ENCODE measurements at regions not wholly inside any gene's neighbourhood (a gene's known extent, or its start where the extent isn't known, plus 50 kb on each side); places are given as distances from the start of the nearest gene placed in this dataset.
A peak's percentile ranks its signal among the peaks of the same experiment; 100 is the strongest.

GRCh38 chr20:10935658-10936402, 262.0 kb upstream of the JAG1 start:
- Histone ChIP-seq H3K27ac (ENCODE audit: low read depth, low read length) (no peak overlapping the region), H3K36me3 (ENCODE audit: insufficient read depth, low read length) (no peaks in the 10 kb centered on the region), H3K4me1 (ENCODE audit: control insufficient read depth, insufficient read depth, low read length, unreplicated experiment) (peaks cover 13% of the 10 kb centered on the region), H3K27me3 (ENCODE audit: insufficient read depth, low read length) (no peaks in the 10 kb centered on the region), H2AFZ (ENCODE audit: low read length, unreplicated experiment) (no peak overlapping the region), H3K4me3 (ENCODE audit: low read depth, low read length) (no peak overlapping the region), H3K79me2 (ENCODE audit: control insufficient read depth, insufficient read depth, low read length, unreplicated experiment) (no peaks in the 10 kb centered on the region)

- no peaks in the 10 kb centered on the region for H3K36me3 ChIP-seq (ENCODE audit: insufficient read depth, low read length)
- peaks cover 13% of the 10 kb centered on the region for H3K4me1 ChIP-seq (ENCODE audit: control insufficient read depth, insufficient read depth, low read length, unreplicated experiment)
- no peaks in the 10 kb centered on the region for H3K79me2 ChIP-seq (ENCODE audit: control insufficient read depth, insufficient read depth, low read length, unreplicated experiment)
- no peaks in the 10 kb centered on the region for H3K27me3 ChIP-seq (ENCODE audit: insufficient read depth, low read length)
- no peak overlapping the region for H3K4me3 ChIP-seq (ENCODE audit: low read depth, low read length)
- no peak overlapping the region for H3K27ac ChIP-seq (ENCODE audit: low read depth, low read length)
- no peak overlapping the region for H2AFZ ChIP-seq (ENCODE audit: low read length, unreplicated experiment)
Observed at GRCh38 chr20:10936786-10937185, 263.0 kb upstream of the JAG1 start.

- H3K27me3 ChIP-seq (ENCODE audit: insufficient read depth, low read length): no peaks in the 10 kb centered on the region
- peak overlapping the region; percentile 34; the same call in 1 of the 2 replicates for H3K4me3 ChIP-seq (ENCODE audit: low read depth, low read length)
- H3K36me3 ChIP-seq (ENCODE audit: insufficient read depth, low read length): no peaks in the 10 kb centered on the region
- H3K4me1 ChIP-seq (ENCODE audit: control insufficient read depth, insufficient read depth, low read length, unreplicated experiment): peaks cover 13% of the 10 kb centered on the region
- H3K27ac ChIP-seq (ENCODE audit: low read depth, low read length): peak overlapping the region; percentile 64
- no peaks in the 10 kb centered on the region for H3K79me2 ChIP-seq (ENCODE audit: control insufficient read depth, insufficient read depth, low read length, unreplicated experiment)
- peak overlapping the region; percentile 80 for H2AFZ ChIP-seq (ENCODE audit: low read length, unreplicated experiment)
Observed at GRCh38 chr20:10939331-10939941, 265.6 kb upstream of the JAG1 start.

- no peaks in the 10 kb centered on the region for H3K36me3 ChIP-seq (ENCODE audit: insufficient read depth, low read length)
- no peak overlapping the region for H3K27ac ChIP-seq (ENCODE audit: low read depth, low read length)
- H3K79me2 ChIP-seq (ENCODE audit: control insufficient read depth, insufficient read depth, low read length, unreplicated experiment): no peaks in the 10 kb centered on the region
- peaks cover 13% of the 10 kb centered on the region for H3K4me1 ChIP-seq (ENCODE audit: control insufficient read depth, insufficient read depth, low read length, unreplicated experiment)
- H3K4me3 ChIP-seq (ENCODE audit: low read depth, low read length): no peak overlapping the region
- no peak overlapping the region for H2AFZ ChIP-seq (ENCODE audit: low read length, unreplicated experiment)
- no peaks in the 10 kb centered on the region for H3K27me3 ChIP-seq (ENCODE audit: insufficient read depth, low read length)
Observed at GRCh38 chr20:10940941-10941340, 267.1 kb upstream of the JAG1 start.

- no peak overlapping the region for H3K27ac ChIP-seq (ENCODE audit: low read depth, low read length)
- no peaks in the 10 kb centered on the region for H3K79me2 ChIP-seq (ENCODE audit: control insufficient read depth, insufficient read depth, low read length, unreplicated experiment)
- H3K4me3 ChIP-seq (ENCODE audit: low read depth, low read length): no peak overlapping the region
- no peak overlapping the region for H2AFZ ChIP-seq (ENCODE audit: low read length, unreplicated experiment)
- H3K27me3 ChIP-seq (ENCODE audit: insufficient read depth, low read length): no peaks in the 10 kb centered on the region
- H3K4me1 ChIP-seq (ENCODE audit: control insufficient read depth, insufficient read depth, low read length, unreplicated experiment): peaks cover 13% of the 10 kb centered on the region
- no peaks in the 10 kb centered on the region for H3K36me3 ChIP-seq (ENCODE audit: insufficient read depth, low read length)
Observed at GRCh38 chr20:10943686-10944265, 270.0 kb upstream of the JAG1 start.

GRCh38 chr20:10946124-10946880, 272.5 kb upstream of the JAG1 start:
- Histone ChIP-seq H3K4me1 (ENCODE audit: control insufficient read depth, insufficient read depth, low read length, unreplicated experiment) (no peaks in the 10 kb centered on the region), H3K27ac (ENCODE audit: low read depth, low read length) (no peak overlapping the region), H3K36me3 (ENCODE audit: insufficient read depth, low read length) (no peaks in the 10 kb centered on the region), H3K4me3 (ENCODE audit: low read depth, low read length) (no peak overlapping the region), H3K27me3 (ENCODE audit: insufficient read depth, low read length) (no peaks in the 10 kb centered on the region), H3K79me2 (ENCODE audit: control insufficient read depth, insufficient read depth, low read length, unreplicated experiment) (no peaks in the 10 kb centered on the region), H2AFZ (ENCODE audit: low read length, unreplicated experiment) (no peak overlapping the region)

- Histone ChIP-seq H3K79me2 (ENCODE audit: control insufficient read depth, insufficient read depth, low read length, unreplicated experiment) (no peaks in the 10 kb centered on the region), H3K27me3 (ENCODE audit: insufficient read depth, low read length) (no peaks in the 10 kb centered on the region), H3K27ac (ENCODE audit: low read depth, low read length) (no peak overlapping the region), H2AFZ (ENCODE audit: low read length, unreplicated experiment) (no peak overlapping the region), H3K4me1 (ENCODE audit: control insufficient read depth, insufficient read depth, low read length, unreplicated experiment) (no peaks in the 10 kb centered on the region), H3K4me3 (ENCODE audit: low read depth, low read length) (no peak overlapping the region), H3K36me3 (ENCODE audit: insufficient read depth, low read length) (no peaks in the 10 kb centered on the region)
Observed at GRCh38 chr20:10947726-10948125, 273.9 kb upstream of the JAG1 start.

- Histone ChIP-seq H3K4me3 (ENCODE audit: low read depth, low read length) (no peak overlapping the region), H3K79me2 (ENCODE audit: control insufficient read depth, insufficient read depth, low read length, unreplicated experiment) (no peaks in the 10 kb centered on the region), H2AFZ (ENCODE audit: low read length, unreplicated experiment) (no peak overlapping the region), H3K27me3 (ENCODE audit: insufficient read depth, low read length) (no peaks in the 10 kb centered on the region), H3K36me3 (ENCODE audit: insufficient read depth, low read length) (no peaks in the 10 kb centered on the region), H3K4me1 (ENCODE audit: control insufficient read depth, insufficient read depth, low read length, unreplicated experiment) (no peaks in the 10 kb centered on the region), H3K27ac (ENCODE audit: low read depth, low read length) (no peak overlapping the region)
Observed at GRCh38 chr20:10949930-10950783, 276.4 kb upstream of the JAG1 start.

GRCh38 chr20:10951216-10951615, 277.4 kb upstream of the JAG1 start:
- H3K4me1 ChIP-seq (ENCODE audit: control insufficient read depth, insufficient read depth, low read length, unreplicated experiment): no peaks in the 10 kb centered on the region
- H3K4me3 ChIP-seq (ENCODE audit: low read depth, low read length): no peak overlapping the region
- H3K36me3 ChIP-seq (ENCODE audit: insufficient read depth, low read length): no peaks in the 10 kb centered on the region
- no peaks in the 10 kb centered on the region for H3K27me3 ChIP-seq (ENCODE audit: insufficient read depth, low read length)
- H3K79me2 ChIP-seq (ENCODE audit: control insufficient read depth, insufficient read depth, low read length, unreplicated experiment): no peaks in the 10 kb centered on the region
- H3K27ac ChIP-seq (ENCODE audit: low read depth, low read length): no peak overlapping the region
- H2AFZ ChIP-seq (ENCODE audit: low read length, unreplicated experiment): no peak overlapping the region

GRCh38 chr20:10951904-10952303, 278.1 kb upstream of the JAG1 start:
- Histone ChIP-seq H3K27ac (ENCODE audit: low read depth, low read length) (no peak overlapping the region), H3K4me3 (ENCODE audit: low read depth, low read length) (no peak overlapping the region), H3K4me1 (ENCODE audit: control insufficient read depth, insufficient read depth, low read length, unreplicated experiment) (no peaks in the 10 kb centered on the region), H3K36me3 (ENCODE audit: insufficient read depth, low read length) (no peaks in the 10 kb centered on the region), H3K27me3 (ENCODE audit: insufficient read depth, low read length) (no peaks in the 10 kb centered on the region), H2AFZ (ENCODE audit: low read length, unreplicated experiment) (no peak overlapping the region), H3K79me2 (ENCODE audit: control insufficient read depth, insufficient read depth, low read length, unreplicated experiment) (no peaks in the 10 kb centered on the region)
